NCI-H526 treated with DMSO at 0.1 percent for 48 hours (cell line): ENCODE measurements at regions not wholly inside any gene's neighbourhood (a gene's known extent, or its start where the extent isn't known, plus 50 kb on each side); places are given as distances from the start of the nearest gene placed in this dataset.
"Not testable (repeated sequence)": the region's sequence is repeated elsewhere in the genome, so short reads cannot be mapped to it uniquely, and the experiment has no call there.

Experiments used
- DNase-seq: peaks from one replicate; lab custom pipeline; 2025; lab: John Stamatoyannopoulos, UW

DNA sequence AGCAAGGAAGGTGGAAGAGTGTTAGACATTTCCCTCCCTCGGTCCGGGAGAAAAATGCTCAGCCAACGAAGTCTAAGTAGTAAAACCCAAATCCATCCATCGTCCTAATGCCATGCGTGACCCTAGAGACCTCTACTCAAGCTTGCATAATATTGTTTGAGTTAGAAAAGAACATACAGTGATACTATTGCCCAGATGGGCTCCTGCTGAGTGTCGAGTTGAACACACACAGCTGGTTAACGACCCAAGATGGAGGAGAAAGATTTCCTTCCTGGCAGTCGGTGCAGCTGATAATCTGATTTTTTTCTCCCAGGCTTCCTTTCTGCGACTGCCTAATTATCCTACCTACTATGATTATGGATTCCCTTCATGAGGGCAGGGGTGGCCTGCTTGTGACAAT, 164.4 kb upstream of the KCNG1 start:
- no peak for DNase-seq

DNA sequence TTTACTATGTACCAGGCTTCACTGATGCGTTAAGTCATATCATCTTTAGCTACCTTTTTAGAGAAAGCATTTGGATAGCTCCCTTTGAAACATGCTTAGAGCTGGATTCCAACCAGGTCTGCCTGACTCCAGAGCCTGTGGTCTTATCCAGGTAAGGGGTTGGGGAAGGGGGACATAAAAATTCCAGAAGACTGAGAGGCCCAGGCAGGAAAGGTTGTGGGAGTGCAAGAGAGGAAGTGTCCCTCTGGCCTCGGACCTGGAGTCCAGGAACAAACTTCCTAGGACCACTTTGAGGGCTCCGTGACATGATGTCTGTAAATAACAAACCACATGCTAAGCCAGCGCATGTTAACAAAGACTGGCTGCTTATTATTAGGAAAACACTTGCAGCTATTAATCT, 163.0 kb upstream of the KCNG1 start:
- DNase-seq: no peak

DNA sequence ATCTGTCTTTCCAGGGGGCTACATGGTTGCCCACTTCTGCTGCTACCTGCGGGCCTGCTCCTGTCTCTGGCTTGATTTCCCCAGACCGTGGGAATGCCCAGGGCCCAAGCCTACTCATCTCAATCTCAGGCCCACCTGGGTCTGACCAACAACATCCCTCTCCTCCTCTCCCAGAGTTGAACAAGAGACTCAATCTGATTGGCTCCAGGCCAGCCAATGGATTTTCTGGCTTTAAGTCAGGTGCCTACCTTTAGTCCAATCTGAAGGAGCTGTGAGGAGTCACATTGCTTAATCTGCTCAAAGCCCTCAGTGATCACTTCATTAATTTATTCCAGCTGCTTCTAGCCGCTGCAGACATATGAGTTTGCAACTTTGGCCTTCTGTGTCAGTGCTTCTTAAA, 162.4 kb upstream of the KCNG1 start:
- no peak for DNase-seq

DNA sequence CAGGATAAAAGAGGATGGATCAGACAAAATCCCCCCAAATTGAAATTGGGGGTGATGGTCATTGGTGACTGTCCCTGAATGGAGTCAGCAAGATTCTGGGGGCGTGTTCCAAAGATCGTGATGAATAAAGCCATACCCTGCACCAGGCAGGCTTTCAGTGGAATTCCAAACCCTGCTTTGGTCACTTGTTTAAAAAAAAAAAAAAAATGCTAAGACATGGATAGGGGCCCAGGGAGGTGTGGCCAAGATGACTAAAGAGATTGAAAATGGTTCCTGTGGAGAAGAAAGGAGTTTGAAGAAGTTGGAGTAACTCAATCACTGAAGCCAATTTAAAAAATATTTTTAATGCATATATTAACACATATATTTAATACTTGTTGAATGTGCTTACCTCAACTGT, 161.4 kb upstream of the KCNG1 start:
- no peak for DNase-seq

DNA sequence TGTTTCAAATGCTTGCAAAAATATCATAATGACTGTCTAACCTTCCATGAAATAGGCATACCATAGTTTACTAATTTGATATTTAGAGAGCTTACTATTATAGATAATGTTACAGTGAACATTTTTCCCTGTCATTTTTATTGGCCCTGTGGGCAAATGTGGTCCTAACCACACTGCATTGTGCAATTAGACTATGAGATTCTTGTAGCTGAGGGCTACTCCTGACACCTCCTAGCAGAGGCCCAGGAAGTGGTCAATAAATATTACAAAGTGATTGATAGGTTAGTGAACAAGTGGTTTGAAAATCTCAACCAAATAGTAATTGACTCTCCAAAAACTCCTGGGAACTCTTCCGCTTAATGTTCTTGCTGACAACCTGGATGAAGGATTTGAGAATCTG, 160.5 kb upstream of the KCNG1 start:
- DNase-seq: no peak

DNA sequence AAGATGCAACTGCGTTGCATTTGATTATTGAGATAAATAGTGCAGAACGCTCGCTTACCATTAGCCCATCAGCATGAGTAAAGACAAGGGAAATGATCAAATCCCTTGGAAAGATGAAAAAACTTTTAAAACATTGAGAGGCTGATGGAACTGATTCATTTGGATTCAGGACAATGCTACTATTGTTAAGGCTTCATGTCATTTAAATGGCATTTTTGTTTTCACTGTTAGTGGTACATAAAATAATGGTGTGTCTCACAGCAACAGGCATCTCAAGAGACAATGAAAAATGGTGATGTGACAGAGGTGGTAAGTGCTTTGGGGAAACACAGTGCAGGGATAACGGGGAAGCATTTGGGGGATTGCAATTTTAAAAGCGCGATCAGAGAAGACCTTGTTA, 159.7 kb upstream of the KCNG1 start:
- DNase-seq: no peak

DNA sequence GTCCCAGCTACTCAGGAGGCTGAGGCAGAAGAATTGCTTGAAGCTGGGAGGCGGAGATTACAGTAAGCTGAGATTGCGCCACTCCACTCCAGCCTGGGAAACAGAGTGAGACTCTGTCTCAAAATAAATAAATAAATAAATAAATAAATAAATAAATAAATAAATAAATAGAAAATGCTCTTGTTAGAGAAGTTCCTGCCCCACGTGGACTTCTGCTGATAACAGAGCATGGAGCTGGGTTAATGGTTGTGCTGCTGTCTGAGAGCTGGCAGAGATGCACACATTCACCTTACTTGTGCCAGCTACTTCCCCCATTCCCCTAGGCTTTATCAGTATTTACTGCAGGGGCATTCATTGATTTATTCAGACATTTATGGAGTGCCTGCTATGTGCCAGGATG, 155.2 kb upstream of the KCNG1 start:
- DNase-seq: no peak

DNA sequence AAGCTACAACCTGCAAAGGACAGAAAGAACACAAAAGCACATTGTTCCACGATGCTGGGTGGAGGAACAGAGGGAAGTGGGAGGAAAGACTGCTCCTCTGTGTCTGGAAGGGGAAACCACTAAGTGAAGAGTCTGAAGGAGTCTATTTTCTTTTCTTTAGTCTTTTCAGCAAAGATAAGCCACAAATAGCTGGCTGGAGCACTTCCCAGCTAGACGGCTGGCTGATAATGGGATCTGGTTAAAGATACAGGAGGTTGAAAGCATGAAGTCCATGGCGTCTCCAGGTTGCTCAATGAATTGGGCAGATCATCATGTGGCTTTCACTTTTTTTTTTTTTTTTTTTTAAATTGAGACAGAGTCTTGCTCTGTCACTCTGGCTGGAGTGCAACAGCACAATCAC, 154.0 kb upstream of the KCNG1 start:
- DNase-seq: no peak

DNA sequence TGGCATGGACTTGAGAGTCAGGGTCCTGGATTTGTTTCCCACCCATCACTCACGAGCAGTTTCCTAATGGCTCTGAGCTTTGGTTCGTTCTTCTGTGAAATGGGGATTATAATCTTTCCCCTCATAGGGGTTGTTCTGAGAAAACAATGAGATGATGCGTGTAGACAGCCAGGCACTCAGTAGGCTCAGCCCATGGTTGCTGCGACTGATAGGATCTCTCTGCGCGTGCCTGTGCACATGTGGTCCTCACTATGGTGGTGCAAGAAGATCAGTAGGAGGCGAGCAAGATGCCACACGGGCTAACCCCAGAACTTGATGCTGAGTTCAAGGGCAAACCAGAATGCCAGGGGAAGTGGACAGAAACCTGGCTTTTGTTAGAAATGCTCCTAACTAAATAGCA, 153.5 kb upstream of the KCNG1 start:
- DNase-seq: no peak

DNA sequence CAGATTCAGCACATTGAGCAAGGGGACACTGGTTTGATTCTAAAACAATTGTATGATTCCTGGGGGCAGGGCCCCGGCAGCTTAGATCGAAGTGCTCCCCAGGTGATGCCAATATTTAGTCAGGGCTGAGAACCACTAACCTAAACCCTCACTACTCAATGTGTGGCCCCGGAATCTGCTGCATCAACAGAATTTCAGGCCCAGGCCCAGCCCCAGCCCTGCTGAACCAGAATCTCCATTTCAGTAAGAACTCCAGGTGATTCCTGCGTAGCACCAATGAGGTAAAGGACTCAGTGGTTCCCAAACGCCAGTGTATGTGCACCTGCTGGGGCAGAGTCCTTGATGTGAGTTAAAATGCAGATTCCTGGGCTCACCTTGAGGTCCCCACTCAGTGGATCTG, 152.8 kb upstream of the KCNG1 start:
- DNase-seq: no peak

DNA sequence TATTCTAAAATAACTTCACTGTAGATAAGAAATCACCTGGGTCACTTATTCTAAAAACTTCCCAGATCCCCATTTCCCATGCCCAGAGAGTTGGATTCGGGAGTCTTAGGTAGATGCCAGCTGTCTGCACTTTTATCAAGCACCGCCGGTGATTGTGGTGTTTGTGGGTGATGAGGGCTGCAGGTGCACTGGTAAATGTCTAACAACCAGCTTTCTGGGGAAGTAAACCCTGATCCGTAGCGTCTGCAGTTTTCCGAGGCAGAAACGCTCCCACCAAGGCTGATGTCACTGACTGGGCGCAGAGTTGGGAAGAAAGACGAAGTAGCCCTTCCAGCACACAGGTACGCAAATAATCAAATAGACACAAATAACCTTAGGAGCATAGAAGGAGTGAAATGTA, 152.2 kb upstream of the KCNG1 start:
- no peak for DNase-seq

DNA sequence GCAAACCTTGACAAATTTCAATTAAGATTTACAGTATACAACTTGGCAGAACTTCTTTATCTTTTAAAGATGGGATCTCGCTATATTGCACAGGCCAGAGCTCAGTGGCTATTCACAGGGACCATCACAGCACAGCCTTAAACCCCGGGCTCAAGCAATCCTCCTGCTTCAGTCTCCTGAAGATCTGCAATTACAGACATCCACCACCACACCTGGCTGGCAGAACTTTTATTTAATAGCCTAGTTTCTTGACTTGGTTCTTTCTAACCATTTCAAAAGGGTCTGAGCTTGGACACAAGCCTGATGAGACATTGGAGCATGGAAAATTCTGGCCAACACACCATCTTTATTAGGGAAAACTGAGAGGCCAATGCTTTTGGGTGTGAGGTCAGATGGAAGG, 151.6 kb upstream of the KCNG1 start:
- DNase-seq: no peak

DNA sequence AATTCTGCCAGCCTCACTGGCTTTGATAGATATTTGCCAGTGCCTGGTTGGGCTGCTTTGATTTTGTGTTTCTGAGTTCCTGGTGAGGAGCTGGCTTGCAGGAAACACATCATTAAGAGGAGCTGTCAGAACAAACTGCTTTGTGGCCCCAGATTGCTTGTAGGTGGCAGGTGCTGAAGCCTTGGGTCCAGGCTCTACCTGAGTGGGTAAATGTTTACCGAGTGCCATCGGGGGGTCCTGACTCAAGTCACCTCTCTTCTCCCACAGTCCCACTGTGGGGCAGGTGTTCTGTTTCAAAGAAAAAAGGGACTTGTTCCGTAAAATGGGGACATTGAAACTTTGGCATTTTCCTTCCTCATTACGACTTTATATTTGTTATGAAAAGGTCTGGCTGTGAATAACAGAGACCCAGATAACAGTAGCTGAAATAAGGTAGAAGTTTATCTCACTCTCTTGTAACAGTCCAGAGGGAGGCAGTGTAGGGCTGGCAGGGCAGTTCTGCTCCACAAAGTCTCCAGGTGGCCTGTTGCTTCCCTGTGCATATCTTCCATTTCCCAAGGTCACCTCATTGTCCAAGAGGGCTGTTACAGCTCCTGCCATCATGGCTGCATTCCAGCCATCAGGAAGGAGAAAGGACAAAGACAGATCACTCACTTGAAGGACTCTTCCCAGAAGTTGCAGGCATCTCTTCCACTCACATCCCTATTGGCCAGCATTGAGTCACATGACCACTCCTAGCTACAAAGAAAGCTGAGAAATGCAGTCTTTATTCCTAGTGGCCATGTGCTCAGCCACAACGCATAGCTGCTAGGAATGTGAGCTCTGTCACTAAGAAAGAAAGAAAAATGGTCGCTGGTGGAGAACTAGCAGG, 149.9 kb upstream of the KCNG1 start:
- DNase-seq: no peak

DNA sequence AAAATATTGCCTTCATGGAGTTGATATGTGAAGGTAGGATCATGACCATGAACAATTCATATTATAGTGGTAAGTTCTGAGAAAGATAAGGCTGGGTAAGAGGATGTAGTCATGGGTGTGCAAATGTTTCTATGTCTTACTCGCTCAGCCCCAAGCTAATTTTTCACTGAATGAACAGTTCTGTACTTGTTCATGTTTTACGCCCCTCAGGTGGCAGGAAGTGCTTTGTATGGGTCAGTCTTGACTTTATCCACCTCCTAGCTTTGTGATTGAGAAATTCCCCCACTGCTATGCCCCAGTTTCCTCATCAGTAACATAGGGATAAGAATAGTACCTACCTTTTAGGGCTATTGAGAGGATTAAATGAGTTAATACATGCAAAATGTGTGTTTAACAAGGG, 148.2 kb upstream of the KCNG1 start:
- no peak for DNase-seq

DNA sequence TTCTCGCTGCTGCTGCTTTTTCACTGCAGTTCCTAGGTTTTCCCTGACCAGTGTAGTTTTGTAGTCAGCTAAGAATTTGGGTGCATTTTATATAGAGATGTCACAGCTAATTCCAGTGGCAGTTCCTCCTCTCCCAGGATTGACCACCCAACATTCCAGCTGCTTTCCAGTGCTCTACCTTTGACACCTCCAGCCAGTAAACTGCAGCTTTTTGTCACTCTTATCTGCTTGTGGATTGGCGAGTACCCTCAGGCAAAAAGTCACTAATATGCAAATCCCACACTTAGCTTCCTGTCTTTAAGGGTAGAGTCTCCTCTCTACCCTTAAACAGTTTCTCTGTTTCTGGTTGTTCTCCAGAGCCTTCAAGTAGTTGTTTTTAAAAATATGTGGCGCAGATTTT, 146.9 kb upstream of the KCNG1 start:
- no peak for DNase-seq

DNA sequence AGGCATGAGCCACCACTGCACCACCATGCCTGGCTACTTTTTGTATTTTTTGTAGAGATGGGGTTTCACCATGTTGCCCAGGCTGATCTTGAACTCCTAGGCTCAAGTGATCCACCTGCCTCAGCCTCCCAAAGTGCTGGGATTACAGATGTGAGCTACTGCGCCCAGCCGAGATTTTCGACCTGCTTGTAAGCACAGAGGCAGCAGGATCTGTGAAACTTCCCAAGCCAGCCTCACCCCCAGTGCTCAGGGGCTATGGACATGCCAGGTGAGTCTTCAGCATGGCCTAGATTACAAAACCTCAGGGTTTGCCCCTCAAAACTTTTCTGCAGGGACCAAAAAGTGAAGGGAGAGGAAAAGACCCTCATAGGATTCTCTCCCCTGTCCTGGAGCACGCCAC, 145.0 kb upstream of the KCNG1 start:
- DNase-seq: not testable (repeated sequence)

DNA sequence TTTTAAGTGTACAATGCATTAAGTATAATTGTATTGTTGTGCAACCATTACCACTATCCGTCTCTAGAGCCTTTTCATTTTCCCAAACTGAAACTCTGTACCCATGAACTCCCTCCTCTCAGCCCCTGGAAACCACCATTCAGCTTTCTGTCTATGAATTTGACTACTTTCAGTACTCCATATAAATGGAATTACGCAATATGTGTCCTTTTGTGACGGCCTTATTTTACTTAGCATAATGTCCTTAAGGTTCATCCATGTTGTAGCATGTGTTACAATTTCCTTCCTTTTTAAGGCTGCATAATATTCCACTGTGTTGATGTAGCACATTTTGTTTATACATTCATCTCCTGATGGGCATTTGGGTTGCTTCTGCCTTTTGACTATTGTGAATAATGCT, 143.6 kb upstream of the KCNG1 start:
- DNase-seq: no peak

DNA sequence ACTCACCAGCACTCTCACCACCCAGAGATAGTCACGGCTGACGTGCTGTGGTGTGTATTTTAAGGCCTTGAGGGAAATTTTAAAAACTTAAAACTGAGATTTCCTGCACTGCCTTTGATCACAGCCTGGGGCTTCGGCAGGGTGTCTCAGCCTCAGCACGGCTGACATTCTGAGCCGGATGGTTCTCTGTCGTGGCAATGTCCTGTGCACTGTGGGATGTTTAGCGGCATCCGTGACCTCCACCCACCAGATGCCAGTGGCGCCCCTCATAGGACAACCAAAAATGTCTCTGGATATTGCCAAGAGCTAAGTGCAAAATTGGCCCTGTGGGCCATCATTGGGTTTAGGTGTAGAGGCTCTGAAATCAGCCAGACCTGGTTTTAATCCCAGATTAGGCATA, 142.2 kb upstream of the KCNG1 start:
- no peak for DNase-seq

DNA sequence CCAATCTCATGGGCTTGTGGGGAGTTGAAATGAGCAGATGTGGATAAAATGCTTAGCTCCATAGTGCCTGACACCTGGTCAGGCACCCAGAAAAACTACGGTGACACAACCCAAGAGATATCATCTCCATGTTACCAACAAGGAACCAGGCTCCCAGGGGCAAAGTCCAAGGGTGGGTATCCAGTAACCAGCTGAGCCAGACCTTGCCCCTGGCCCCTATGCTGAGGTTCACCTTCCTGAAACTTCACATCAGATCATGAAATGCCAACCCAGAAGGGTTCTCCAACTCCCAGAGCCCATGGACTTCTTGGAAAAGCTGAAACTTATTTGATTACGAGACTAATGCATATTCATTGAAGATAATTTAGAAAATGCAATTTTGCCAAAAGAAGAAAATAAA, 141.8 kb upstream of the KCNG1 start:
- DNase-seq: no peak

DNA sequence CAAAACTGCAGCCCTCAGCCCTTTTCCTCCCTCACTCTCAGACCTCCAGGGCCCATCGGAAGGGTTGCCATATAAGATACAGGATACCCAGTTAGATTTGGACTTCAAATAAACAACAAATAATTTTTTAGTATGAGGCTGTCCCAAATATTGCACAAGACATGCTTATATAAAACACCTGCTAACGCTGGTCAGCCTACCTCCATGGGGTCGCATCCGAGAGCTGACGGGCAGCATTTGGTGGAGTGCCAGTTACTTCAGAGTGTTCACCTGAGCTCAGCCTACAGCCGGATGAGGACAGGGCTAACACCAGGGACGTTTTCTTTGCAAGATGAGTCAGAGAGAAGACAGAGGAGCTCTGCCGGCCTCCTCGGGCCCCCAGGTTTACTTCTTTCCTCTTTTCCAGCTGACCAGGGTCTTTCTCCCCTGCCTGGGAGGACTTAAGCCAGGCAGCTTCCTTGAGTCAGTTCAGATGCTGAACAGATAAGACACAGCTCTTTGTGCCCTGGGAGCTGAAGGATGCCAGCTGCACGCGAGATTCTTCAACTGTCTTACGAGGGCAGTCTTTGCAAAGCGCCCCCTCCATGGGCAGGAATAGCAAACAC, 141.2 kb upstream of the KCNG1 start:
- DNase-seq: no peak

DNA sequence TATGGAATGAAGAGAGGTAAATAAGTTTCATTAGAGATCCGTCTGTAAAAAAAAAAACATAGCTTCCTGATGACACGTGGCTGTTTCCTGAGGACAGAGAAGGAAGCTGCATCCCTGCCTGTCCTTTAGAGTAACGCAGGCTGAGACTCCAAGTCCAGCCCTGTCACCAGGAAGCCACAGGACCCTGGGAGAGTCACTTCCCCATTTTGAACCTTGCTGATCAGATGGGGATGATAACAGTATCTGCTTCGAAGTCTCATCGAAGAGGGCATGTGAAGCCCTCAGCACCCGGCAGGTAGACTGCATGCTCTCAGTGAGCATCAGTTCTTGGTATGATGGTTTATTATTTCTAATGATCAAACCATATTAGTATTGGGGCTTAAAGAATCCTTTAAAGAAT, 139.1 kb upstream of the KCNG1 start:
- no peak for DNase-seq

DNA sequence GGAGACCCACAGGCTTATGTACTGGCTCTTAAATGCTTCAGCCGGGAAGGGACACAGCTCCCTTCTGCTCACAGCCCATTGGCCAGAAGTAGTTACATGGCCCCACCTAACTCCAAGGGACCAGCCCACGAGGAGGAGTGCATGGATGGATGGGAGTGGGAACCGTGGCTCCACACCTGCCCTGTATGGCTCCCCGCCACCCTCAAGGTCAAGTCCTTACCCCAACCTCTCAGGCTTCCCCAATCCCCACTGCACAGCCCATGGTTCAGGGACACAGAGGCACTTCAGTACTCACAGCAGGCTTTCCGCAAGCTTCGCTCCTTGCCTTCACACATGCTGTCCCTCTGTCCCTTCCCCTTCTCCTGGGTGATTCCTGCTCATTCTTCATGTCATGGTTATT, 137.9 kb upstream of the KCNG1 start:
- no peak for DNase-seq

DNA sequence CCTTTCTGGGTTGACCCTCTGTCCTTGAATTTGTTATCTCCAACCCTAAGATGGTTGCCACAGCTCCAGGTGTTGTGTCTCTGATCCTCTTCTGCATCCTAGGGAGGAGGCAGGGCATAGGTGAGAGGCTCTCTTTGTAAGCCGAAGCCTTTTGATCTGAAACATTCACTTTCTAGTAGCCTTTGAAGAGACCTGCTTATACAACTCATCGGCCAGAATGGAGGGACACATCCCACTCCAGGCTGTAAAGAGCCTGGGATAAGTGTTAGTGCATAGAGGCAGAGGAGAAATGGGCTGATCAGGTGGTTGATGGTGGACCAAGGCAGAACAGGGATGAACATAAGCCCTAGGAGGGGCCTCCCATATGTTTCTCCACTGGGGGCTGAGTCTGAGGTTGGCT, 137.1 kb upstream of the KCNG1 start:
- no peak for DNase-seq

DNA sequence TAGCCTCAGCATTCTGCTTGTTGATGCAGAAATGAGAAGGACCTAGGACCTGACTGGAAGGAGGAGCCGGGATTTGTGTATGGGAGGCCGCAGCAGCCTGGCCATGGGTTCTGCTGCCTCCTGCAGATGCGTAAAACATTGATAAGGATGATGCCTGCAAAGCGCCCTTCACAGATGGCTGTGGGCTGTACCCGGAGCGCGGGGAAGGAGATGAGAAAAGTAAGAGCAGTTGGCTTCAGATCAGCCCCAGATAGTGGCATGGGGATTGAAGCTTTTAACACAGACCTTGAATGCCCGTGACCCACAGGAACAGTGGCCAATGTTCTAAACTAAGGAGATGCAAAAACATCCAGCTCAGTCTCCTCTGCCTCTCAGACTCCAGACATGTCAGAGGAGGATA, 136.4 kb upstream of the KCNG1 start:
- DNase-seq: no peak
